ENCODE measurements at regions not wholly inside any gene's neighbourhood (a gene's known extent, or its start where the extent isn't known, plus 50 kb on each side); places are given as distances from the start of the nearest gene placed in this dataset.

DNA sequence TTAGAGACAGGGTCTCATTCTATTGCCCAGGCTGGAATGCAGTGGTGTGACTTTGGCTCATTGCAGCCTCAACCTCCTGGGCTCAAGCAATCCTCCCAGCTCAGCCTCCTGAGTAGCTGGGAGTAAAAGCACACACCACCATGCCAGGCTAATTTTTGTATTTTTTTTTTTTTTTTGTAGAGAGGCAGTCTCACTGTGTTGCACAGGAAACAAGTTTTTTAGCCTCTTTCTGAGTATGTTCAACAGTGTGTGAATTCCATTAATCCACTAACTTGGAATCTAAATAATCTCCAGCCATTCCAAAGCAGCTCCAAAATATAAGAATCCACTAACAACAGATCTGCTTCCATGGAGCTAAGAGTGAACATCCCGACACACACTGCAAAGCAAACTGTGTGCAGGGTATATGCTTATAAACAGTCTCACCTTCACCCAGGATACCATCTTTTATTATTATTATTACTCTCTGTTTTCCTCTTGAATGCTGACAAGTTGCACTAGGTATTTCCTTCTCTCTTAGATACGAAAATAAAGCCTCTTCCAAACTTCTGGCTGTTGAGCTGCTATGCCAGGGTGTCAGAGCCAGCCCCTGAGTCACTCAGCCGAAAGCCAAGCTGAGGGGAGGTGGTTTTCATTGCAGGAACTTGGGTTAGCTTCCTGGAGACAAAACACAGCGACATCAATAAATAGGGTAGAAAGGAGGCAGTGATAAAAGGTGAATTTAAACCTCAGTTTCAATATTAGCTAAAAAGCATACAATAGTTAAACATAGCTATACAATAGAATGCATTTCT, 264.9 kb downstream of the HIVEP2 start:
- no peak overlapping the region for H3K4me3 ChIP-seq (ENCODE audit: control extremely low read depth in 1 of 5, extremely low read depth in 1 of 5, insufficient read depth in 1 of 5, low read depth in 2 of 5, low read length in 4 of 5)
- H3K9ac ChIP-seq (ENCODE audit: low read length): no peak overlapping the region
- no peak overlapping the region for H2AFZ ChIP-seq (ENCODE audit: insufficient read depth, low read depth, low read length, poor library complexity, severe bottlenecking)
- Mint-ChIP-seq H3K4me3 (no peak overlapping the region), H3K9me3 (ENCODE audit: insufficient read depth) (no peaks in the 10 kb centered on the region), H3K27me3 (peaks cover 10% of the 10 kb centered on the region), H3K4me1 (no peaks in the 10 kb centered on the region), H3K27ac (no peak overlapping the region)
- H3K9me3 ChIP-seq (ENCODE audit: control extremely low read depth in 1 of 3, control insufficient read depth in 2 of 3, insufficient read depth in 1 of 3, low read length in 2 of 3): no peaks in the 10 kb centered on the region
- DNase-seq: no peak
- intact Hi-C loops (cut with micrococcal nuclease): no loop called here
- no peak overlapping the region for H3K27ac ChIP-seq (ENCODE audit: low read length in 2 of 2)
- WGBS (ENCODE audit: insufficient coverage): 40% methylated on average over 1 of the region's 4 CpGs
- H3K4me1 ChIP-seq (ENCODE audit: control insufficient read depth in 2 of 2, insufficient read depth in 2 of 2, low read length in 2 of 2): no peaks in the 10 kb centered on the region
- no peaks in the 10 kb centered on the region for H3K27me3 ChIP-seq (replicated peaks in 1 of 4; ENCODE audit: control extremely low read depth in 1 of 4, control insufficient read depth in 3 of 4, insufficient read depth in 4 of 4, low read length in 3 of 4)
- no peak for ATAC-seq (ENCODE audit: low read depth)
- H3K4me2 ChIP-seq (replicated peaks; ENCODE audit: low read depth, low read length, poor library complexity, severe bottlenecking): no peak overlapping the region
- H4K20me1 ChIP-seq (ENCODE audit: control insufficient read depth, insufficient read depth, low read length, poor library complexity, severe bottlenecking): no peaks in the 10 kb centered on the region
- TF ChIP-seq, protein P1, sequence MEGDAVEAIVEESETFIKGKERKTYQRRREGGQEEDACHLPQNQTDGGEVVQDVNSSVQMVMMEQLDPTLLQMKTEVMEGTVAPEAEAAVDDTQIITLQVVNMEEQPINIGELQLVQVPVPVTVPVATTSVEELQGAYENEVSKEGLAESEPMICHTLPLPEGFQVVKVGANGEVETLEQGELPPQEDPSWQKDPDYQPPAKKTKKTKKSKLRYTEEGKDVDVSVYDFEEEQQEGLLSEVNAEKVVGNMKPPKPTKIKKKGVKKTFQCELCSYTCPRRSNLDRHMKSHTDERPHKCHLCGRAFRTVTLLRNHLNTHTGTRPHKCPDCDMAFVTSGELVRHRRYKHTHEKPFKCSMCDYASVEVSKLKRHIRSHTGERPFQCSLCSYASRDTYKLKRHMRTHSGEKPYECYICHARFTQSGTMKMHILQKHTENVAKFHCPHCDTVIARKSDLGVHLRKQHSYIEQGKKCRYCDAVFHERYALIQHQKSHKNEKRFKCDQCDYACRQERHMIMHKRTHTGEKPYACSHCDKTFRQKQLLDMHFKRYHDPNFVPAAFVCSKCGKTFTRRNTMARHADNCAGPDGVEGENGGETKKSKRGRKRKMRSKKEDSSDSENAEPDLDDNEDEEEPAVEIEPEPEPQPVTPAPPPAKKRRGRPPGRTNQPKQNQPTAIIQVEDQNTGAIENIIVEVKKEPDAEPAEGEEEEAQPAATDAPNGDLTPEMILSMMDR (IDR thresholded peaks at IDR 0.05): no peak
- TF ChIP-seq EZH2 (IDR thresholded peaks at IDR 0.05; ENCODE audit: borderline replicate concordance, insufficient read depth, low read depth, low read length, poor library complexity, severe bottlenecking): no peak
- ChIA-PET CTCF (no interaction called here), POLR2A (no interaction called here)
- H3K36me3 ChIP-seq (replicated peaks in 1 of 2; ENCODE audit: control extremely low read depth in 1 of 2, control insufficient read depth in 1 of 2, extremely low read depth in 1 of 2, insufficient read depth in 2 of 2, low read length in 1 of 2): no peaks in the 10 kb centered on the region
- no peaks in the 10 kb centered on the region for H3K79me2 ChIP-seq (ENCODE audit: control insufficient read depth, insufficient read depth, low read length)

DNA sequence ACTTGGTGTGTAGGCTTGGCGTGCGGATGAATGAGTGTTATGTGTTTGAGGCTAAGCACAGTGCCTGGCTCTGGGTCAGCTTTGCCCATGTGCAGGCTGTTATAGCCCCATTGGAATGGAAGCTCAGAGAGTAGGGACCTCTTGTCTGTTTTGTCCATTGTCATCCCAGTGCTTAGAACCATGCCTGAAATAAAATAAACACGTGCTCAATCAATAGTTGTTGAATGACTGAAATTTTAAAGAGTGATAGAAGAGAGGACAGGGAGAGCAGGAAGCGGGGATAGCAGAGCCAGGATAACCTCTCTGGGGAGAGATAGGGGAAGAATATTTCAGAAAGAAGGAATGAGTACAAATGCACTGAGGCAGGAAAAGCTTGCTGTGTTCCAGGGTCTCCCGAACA, 263.9 kb downstream of the HIVEP2 start:
- Mint-ChIP-seq H3K27me3 (peaks cover 7% of the 10 kb centered on the region), H3K27ac (no peak overlapping the region), H3K4me1 (no peaks in the 10 kb centered on the region), H3K4me3 (no peak overlapping the region), H3K9me3 (ENCODE audit: insufficient read depth) (no peaks in the 10 kb centered on the region)
- no peaks in the 10 kb centered on the region for H4K20me1 ChIP-seq (ENCODE audit: control insufficient read depth, insufficient read depth, low read length, poor library complexity, severe bottlenecking)
- intact Hi-C loops (cut with micrococcal nuclease): no loop called here
- DNase-seq: no peak
- H3K4me3 ChIP-seq (ENCODE audit: control extremely low read depth in 1 of 5, extremely low read depth in 1 of 5, insufficient read depth in 1 of 5, low read depth in 2 of 5, low read length in 4 of 5): no peak overlapping the region
- ATAC-seq (ENCODE audit: low read depth): no peak
- H3K27me3 ChIP-seq (replicated peaks in 1 of 4; ENCODE audit: control extremely low read depth in 1 of 4, control insufficient read depth in 3 of 4, insufficient read depth in 4 of 4, low read length in 3 of 4): no peaks in the 10 kb centered on the region
- H3K36me3 ChIP-seq (replicated peaks in 1 of 2; ENCODE audit: control extremely low read depth in 1 of 2, control insufficient read depth in 1 of 2, extremely low read depth in 1 of 2, insufficient read depth in 2 of 2, low read length in 1 of 2): no peaks in the 10 kb centered on the region
- H2AFZ ChIP-seq (ENCODE audit: insufficient read depth, low read depth, low read length, poor library complexity, severe bottlenecking): no peak overlapping the region
- WGBS (ENCODE audit: insufficient coverage): 100% methylated on average over 3 of the region's 5 CpGs
- TF ChIP-seq, protein P1 (IDR thresholded peaks at IDR 0.05): no peak
- TF ChIP-seq EZH2 (IDR thresholded peaks at IDR 0.05; ENCODE audit: borderline replicate concordance, insufficient read depth, low read depth, low read length, poor library complexity, severe bottlenecking): no peak
- H3K4me1 ChIP-seq (ENCODE audit: control insufficient read depth in 2 of 2, insufficient read depth in 2 of 2, low read length in 2 of 2): no peaks in the 10 kb centered on the region
- H3K4me2 ChIP-seq (replicated peaks; ENCODE audit: low read depth, low read length, poor library complexity, severe bottlenecking): no peak overlapping the region
- POLR2A ChIA-PET: no interaction called here
- no peaks in the 10 kb centered on the region for H3K79me2 ChIP-seq (ENCODE audit: control insufficient read depth, insufficient read depth, low read length)
- no peak overlapping the region for H3K9ac ChIP-seq (ENCODE audit: low read length)
- H3K9me3 ChIP-seq (ENCODE audit: control extremely low read depth in 1 of 3, control insufficient read depth in 2 of 3, insufficient read depth in 1 of 3, low read length in 2 of 3): no peaks in the 10 kb centered on the region
- CTCF ChIA-PET: interaction anchor here (1.9 kb wide), 1 partner anchor 346 kb away, joined by 4 read pairs; no protein-coding TSS in a partner anchor
- H3K27ac ChIP-seq (ENCODE audit: low read length in 2 of 2): no peak overlapping the region
